NK-92 treated with Interleukin-12 subunit alpha and Interleukin-12 subunit beta, amount 100 ng/mL, for 24 hours (cell line): ENCODE measurements at regions not wholly inside any gene's neighbourhood (a gene's known extent, or its start where the extent isn't known, plus 50 kb on each side); places are given as distances from the start of the nearest gene placed in this dataset.

Source experiments
- DNase-seq: peaks from one replicate; lab custom pipeline; 2025; lab: John Stamatoyannopoulos, UW

GRCh38 chr6:106035655-106036054 is 50.5 kb upstream of the PRDM1 start:
- DNase-seq, result no peak

- no peak for DNase-seq
Measured at GRCh38 chr6:106033806-106034205, 52.3 kb upstream of the PRDM1 start.

DNA sequence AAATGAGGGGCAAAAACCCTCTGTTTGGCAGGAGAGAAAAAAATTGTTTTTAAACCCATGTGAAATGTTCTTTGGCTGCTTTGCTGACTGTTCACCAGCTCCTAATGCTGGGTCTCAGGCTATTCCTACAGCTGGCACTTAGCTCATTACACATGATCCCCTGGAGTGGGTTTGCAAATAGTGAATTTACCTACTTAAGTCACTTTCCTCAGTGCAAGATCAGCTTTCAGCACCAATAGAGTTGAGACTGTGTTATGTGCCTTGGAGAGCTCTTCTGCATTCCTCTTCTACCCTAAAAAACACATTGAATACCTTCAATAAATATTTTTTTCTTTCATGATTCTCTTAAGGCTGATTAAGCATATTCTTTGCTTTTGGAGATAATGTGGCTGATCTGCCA is 58.4 kb upstream of the PRDM1 start:
- no peak for DNase-seq

DNA sequence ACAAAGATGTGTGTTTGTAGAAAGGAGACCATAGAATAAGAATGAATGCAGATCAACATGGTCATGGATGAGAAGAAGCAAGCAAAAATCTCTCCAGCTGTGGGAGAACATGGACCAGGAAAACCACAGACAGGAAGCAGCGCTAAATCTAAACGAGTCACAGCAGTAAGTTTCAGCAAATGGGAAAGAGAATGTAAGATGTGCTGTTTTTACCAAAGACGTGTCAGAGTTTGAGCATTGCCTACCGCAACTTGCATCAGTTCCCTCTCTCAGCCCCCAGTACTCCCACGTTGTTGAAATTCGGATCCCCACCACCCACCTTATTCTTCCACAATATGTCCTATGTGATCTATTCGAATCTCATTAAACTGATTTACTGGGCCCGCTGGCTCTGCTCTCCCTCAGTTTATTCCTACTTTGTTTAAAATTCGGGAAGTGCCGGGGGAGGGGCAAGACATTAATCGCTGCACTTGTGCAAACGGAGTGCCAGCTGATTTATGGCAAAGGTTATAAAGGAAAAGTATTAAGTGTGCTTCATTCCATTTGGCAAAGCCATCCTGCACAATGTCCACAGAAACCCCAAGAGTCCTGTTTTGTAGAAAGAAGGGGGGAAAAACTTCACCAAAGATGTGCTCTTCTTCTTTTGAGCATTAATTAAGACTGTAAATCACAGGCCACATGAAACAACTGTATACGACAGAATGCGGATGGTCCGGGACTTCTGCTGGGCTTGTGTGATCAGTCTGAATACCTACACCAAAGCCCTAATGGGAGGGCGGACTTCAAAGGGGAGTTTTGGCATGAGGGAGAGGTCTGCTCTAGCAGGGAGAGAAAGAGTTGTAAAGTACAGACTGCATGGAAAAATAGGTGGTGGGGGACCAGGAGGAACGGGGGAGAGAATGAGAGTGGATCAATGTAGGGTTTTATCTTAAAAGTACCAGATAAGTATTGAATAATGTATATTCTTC is 59.1 kb upstream of the PRDM1 start:
- DNase-seq, result no peak

- no peak for DNase-seq
Measured at GRCh38 chr6:106025655-106026054, 60.5 kb upstream of the PRDM1 start.

DNA sequence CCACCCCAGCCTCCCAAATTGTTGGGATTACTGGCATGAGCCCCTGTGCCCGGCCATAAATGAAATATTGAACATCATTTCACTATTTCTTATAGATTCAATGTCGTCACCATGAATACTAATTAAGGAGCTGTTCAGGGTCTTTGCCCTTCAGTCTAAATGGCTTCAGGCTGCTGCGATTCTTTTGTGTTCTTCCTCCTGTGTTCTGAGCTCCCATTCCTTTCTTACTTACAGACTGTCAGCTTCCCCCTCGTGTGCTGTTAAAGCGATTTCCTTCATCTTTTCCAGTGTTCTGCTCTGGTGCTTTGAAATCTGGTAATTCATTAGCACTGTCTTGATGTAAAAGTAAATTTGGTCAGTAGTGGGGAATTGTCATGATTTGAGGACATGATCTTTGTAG is 63.3 kb upstream of the PRDM1 start:
- no peak for DNase-seq

- no peak for DNase-seq
Measured at GRCh38 chr6:106017454-106017853, 68.7 kb upstream of the PRDM1 start.

- no peak for DNase-seq
Measured at GRCh38 chr6:106014955-106015354, 71.2 kb upstream of the PRDM1 start.

DNA sequence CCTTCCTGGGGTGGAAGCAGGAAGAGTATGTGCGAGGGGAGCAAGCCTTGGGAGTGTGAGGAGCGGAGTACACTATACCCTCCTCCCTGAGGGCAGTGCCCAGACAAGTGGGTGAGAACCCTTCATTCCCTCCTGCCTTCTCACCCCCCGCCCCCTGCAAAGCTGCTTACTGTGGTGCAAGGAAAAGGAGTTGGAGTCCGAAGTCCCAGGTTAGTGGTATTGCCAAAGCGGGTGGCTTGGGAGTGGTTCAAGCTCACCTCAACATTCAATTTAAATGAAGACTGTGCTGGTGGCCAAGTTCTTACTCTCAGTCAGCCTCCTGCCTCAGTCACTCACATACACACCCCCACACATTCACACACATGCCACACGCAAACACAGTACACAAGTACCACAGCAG is 74.7 kb upstream of the PRDM1 start:
- no peak for DNase-seq

DNA sequence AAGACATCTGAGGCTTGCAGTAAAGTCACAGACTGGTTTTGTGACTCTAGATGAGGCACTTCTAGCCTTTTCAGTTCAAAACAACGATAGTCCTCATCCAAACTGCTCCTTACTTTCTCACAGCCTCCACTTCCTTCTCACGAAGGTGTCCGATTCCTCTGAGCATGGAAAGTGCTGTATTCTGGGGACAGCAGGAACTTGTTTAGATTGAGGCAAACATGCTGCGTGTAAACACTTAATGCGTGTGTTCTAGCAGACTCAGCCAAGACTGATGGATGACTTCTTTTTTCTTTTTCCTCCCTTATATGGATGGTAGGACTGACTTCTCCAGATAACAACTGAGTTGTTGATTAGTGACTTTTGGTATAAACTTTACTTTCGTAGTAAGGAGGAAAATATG is 80.2 kb upstream of the PRDM1 start:
- DNase-seq, result no peak

DNA sequence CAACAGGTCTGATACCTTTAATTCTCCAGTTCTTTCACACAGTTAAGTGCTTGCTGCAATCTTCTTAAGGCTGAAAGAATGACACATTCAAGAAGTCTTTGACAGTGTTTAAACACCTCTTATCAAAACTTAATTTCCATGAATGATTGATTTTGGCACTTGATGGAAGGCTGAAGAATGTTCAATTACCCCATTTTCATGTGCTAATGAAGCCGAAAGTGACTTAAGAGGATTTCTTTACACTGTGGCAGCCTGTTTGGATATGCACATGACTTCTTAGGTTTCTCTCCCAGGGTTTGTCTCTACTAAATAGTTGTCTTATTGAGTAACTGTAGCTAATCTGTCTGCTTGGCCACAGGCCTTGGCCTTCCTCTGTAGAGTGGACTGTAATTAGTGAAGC is 81.1 kb upstream of the PRDM1 start:
- DNase-seq, result no peak

DNA sequence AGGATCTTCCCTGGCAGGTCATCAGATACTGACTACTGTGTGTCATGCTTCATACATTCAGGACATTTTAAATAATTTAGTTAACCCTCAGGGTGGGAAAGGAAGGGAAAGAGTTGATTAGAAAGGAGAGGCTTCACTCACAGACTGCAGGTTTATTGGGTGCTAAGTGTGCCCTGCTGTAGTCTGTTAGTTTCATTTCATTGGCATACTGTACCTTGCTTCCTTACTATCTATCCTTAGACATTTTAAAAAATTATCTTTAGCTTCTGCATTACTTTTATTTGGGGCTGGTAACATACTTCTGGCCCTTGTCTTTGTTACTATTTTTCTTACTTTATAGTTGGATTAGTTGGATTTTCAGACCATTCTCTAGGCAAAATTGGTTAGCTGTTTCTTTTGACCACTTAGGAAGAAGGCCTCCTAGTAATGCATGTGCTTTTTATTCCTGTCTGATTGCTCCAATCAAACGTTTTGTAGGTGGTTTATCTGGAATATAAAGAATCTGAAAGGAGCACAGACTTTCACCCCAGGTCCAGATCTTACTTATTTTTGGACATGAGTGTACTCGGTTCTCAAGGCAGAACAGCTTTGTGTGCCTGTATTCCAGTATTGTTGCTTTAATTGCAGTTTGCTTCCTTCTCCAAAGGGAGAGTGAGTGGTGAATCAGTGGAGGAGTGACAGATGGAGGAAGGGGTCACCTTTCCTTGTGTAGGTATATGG is 82.7 kb upstream of the PRDM1 start:
- no peak for DNase-seq

DNA sequence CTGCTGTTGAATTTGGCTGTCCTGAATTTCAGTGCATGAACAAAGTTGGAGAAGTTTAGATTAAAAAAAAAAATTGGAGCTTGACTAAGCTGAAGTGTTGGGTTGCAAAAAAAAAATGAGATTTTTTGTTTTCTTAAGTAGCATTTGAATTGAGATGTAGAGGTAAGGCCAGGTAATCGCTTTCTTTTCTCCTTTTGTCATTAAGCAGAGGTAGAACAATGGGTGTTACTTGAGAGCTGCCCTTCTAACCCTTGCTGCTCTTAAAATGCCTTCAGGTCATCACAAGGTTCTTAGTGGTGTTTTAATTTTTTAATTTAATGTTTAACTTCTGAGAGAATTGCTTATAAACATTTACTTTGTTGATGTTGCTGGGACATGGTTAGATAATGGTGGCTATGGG is 84.1 kb upstream of the PRDM1 start:
- no peak for DNase-seq

DNA sequence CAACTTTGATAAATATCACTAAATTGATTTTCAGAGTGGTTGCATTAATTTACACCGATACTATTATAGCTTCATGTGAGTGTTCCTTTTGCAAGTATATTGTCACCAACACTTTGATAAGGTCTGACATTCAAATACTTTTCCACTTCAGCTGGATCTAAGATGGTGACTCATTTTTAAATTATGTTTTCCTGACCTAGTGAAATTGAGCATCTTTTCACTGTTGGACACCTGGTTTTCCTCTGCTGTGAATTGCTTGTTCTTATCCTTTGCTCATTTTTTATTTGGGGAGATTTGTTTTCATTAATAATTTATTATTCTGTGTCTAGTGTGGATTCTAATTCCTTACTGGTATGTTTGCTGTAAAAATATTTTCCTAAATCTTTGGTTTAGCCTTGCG is 85.2 kb upstream of the PRDM1 start:
- no peak for DNase-seq

DNA sequence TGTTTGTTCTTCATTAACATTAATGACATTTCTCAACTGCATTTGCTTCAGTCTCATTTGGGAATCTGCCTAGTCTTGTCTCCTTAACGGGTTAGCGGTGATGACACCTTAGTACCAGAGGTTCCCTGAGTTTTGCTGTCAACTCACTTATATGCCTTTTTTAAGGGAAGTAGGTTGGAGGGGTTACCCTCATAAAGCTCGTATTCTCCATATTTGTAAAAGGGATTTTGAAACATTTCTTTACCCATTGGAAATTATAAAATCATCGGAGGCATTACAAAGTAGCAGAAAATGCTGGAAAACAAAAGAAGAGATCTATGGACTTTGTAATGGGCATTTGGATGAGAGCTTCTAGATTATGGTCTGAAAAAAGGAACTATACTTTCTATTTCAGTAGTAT is 88.7 kb upstream of the PRDM1 start:
- no peak for DNase-seq

DNA sequence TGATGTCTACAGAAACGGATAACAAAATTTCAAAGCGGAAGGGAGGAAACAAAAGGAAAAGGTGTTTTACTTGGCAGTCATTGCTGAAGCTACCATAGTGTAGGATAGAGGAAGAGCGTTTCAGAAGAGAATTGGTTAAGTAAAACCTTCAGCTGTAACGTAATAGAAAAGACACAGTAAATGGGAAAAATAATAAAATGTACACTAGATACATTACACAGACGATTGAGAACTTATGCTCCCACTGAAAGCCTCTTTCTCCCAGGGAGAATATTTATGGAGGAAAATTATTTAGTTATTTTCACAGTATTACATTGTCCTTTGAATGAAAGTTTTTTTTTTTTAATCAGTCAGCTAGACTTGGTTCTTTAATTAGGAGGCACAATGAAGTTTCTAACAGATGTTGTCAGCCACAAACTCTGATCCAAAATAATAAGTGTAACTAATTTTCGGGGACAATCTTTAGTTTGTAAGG is 90.7 kb upstream of the PRDM1 start:
- DNase-seq, result no peak

- peak; percentile 45 for DNase-seq
Measured at GRCh38 chr6:105994591-105995390, 91.3 kb upstream of the PRDM1 start.

DNA sequence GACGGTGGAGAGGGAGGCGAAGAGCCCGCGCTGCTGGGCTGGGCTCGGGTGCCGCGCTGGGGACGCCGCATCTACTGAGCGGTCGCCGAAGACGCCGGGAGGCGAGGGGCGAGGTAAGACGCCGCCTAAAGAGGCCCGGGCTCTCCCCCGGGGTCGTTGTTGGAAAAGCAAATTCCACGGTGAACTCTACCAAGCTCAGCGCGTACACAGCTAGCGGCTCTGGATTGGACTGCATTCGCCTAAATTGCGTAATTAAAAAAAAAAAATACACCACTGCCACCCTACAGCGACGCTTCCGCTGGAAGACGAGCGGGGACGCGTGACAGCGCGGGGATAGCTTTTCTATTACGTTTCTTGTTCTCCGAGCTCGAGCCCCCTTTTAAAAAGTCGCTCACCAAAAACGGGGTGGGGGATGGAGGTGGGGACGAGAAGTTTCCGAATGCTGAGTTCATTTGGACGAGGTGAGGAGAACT is 92.0 kb upstream of the PRDM1 start:
- peak; percentile 51 for DNase-seq

DNA sequence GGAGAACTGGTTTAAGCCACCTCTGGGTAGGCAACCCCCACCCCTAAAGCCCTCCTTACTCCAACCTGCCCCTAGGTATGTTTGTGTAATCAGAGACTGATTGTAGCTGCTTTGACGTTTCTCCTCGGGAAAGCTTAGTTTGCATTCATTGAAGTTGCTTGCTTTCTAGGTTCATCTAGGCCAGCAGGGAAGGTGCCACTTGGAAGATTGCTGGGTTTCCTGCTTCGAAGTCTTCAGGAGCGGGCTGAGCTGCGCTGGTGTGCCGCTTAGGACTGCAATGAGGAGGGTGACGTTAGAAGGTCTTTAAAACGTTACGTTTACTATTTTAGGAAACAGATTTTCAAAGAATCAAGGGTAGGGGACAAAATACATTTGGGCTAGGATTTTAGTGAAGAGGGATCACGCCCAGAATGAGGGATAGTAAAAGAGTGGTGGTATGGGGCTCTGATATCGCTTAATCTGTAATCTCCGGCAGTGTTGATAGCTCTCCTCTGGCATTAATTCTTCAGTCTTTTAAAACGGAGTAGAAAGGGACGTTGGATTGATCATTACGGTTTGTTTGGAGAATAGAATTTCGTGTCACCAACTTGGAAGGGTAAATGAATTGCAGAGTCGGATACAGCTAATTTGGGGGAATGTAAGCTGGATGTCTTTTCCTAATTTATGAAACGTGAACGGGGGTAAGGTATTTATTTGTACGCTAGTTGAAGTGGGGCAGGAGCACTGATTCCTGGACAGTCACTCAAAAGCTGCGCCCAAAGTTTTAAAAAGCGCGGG is 92.6 kb upstream of the PRDM1 start:
- no peak for DNase-seq

GRCh38 chr6:105992315-105992961 is 93.7 kb upstream of the PRDM1 start:
- DNase-seq, result peak; percentile 75
